Brain microvascular endothelial cell (primary cell): ENCODE measurements at regions not wholly inside any gene's neighbourhood (a gene's known extent, or its start where the extent isn't known, plus 50 kb on each side); places are given as distances from the start of the nearest gene placed in this dataset.

Experiments used
- DNase-seq: peaks from one replicate; pipeline ENCODE4 v3.0.0-alpha.2; 2020
- H3K27ac ChIP-seq: fragments of 250-450 bp; sonication (Bioruptor Pico); 2 replicates; pipeline ENCODE4 v1.5.1; 2020; ENCODE audit warnings: mild to moderate bottlenecking, moderate library complexity
- H3K27me3 ChIP-seq: fragments of 250-450 bp; sonication (Bioruptor Pico); replicated peaks from 2 replicates; pipeline ENCODE4 v1.5.1; 2020; ENCODE audit warnings: mild to moderate bottlenecking
- H3K36me3 ChIP-seq: fragments of 250-450 bp; sonication (Bioruptor Pico); replicated peaks from 2 replicates; pipeline ENCODE4 v1.5.1; 2020; ENCODE audit warnings: mild to moderate bottlenecking
- H3K4me3 ChIP-seq: 2 replicates; pipeline ENCODE4 v1.5.1; 2011; ENCODE audit warnings: low read depth, mild to moderate bottlenecking, control low read depth, low read length, moderate library complexity
- in situ Hi-C: cut with HindIII; loops from 2 replicates; pipeline ENCODE4 v1.10.0; 2017; ENCODE audit warnings: low sequenced_read_pairs, low pct_ligation_motif_present
- TF ChIP-seq, protein P1 (sequence below): IDR thresholded peaks from 2 replicates; pipeline ENCODE4 v1.5.1; 2011; ENCODE audit warnings: low read depth, mild to moderate bottlenecking, moderate library complexity, low read length, control low read depth, inconsistent platforms; ENCODE audit errors: missing control alignments

DNA sequence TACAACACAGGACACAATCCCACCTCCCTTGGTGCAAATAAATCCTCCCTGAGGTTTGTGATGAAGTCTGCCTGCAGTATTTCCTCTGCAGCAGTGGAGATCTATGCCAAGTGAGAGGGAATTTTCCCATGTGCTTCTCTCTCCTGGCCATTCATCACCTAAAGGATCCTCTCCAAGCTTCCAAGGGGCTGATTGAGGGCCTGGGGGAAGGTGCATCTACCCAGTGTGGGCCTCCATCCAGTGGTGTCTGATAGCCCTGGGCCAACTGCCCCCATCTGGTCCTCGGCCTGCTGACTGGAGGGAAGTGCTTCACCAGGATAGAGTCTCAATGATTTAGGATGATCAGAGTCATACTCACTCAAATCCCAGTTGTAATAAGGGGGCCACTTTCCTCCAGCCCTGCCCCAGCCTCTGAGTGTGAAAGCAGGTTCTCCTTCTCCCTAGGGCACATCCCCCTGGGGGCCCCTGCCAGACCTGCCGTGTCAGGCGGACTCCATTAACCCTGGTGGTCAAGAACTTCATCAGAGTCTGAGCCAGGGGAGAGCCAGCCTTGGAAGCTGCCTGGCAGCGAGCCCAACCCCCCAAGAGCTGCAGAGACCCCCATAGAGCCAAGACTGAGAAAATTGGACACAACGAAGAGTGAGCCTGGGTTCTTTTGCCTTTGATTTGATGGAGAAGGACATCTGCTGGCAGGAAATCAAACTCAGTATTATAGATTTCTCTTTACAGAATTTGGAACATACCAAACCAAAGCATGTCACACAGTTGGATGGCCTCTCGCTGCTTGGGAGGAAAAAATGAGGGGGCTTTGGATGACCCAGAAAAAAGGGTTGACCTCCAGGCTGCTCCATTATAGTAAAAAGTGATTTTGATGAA is 509.6 kb downstream of the CMPK2 start:
- TF ChIP-seq, protein P1, sequence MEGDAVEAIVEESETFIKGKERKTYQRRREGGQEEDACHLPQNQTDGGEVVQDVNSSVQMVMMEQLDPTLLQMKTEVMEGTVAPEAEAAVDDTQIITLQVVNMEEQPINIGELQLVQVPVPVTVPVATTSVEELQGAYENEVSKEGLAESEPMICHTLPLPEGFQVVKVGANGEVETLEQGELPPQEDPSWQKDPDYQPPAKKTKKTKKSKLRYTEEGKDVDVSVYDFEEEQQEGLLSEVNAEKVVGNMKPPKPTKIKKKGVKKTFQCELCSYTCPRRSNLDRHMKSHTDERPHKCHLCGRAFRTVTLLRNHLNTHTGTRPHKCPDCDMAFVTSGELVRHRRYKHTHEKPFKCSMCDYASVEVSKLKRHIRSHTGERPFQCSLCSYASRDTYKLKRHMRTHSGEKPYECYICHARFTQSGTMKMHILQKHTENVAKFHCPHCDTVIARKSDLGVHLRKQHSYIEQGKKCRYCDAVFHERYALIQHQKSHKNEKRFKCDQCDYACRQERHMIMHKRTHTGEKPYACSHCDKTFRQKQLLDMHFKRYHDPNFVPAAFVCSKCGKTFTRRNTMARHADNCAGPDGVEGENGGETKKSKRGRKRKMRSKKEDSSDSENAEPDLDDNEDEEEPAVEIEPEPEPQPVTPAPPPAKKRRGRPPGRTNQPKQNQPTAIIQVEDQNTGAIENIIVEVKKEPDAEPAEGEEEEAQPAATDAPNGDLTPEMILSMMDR: no peak
- no peak overlapping the region for H3K4me3 ChIP-seq
- in situ Hi-C loops: no loop called here
- no peaks in the 10 kb centered on the region for H3K27me3 ChIP-seq
- no peak for DNase-seq
- H3K36me3 ChIP-seq: no peaks in the 10 kb centered on the region
- H3K27ac ChIP-seq: no peak overlapping the region

- no peak overlapping the region for H3K4me3 ChIP-seq
- H3K27me3 ChIP-seq: no peaks in the 10 kb centered on the region
- TF ChIP-seq, protein P1: no peak
- H3K27ac ChIP-seq: no peak overlapping the region
- in situ Hi-C loops: no loop called here
- DNase-seq: no peak
- no peaks in the 10 kb centered on the region for H3K36me3 ChIP-seq
Observed at GRCh38 chr2:6358546-6358945, 507.2 kb downstream of the CMPK2 start.

DNA sequence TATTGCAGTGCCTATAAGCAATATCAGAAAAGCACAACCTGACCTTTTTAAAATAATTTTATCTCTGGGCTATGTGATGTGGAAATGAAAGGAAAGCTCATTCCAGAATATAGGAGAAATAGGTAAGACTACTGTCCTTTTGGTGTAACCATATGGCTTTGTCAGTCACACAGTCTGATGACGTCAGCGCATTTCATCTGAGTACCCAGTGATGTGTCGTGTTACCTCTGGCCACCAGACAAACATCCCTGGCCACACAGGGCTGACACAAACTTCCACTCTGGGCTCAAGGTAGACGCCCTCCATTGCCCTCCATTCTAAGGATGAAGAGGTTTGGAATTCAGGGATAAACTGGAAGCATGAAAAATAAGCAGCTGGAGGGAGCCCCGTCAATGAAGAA is 506.7 kb downstream of the CMPK2 start:
- in situ Hi-C loops: no loop called here
- TF ChIP-seq, protein P1: no peak
- DNase-seq: no peak
- no peak overlapping the region for H3K27ac ChIP-seq
- no peaks in the 10 kb centered on the region for H3K36me3 ChIP-seq
- H3K4me3 ChIP-seq: no peak overlapping the region
- no peaks in the 10 kb centered on the region for H3K27me3 ChIP-seq

DNA sequence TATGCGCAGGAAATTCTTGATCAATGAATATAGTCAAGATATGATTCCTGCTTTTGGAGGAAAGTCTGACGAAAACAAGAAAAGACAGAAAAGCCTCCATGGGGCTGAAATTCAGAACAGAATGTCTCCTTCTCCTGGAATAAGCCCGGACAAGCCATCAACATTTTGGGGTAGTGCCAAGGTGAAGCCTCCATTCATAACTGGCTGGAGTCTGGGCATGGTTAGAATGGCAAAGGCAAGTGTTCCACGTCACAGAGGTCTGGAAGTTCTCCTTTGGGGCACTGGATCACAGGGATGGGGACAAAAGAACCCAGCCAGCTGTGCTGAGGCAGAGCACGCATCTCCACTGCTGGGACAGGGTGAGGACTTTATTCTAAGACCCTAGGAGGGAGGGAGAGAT is 505.7 kb downstream of the CMPK2 start:
- Histone ChIP-seq H3K4me3 (no peak overlapping the region), H3K27ac (no peak overlapping the region), H3K36me3 (no peaks in the 10 kb centered on the region), H3K27me3 (no peaks in the 10 kb centered on the region)
- in situ Hi-C loops: no loop called here
- TF ChIP-seq, protein P1: no peak
- DNase-seq: no peak

- no peak for DNase-seq
- H3K27me3 ChIP-seq: no peaks in the 10 kb centered on the region
Observed at GRCh38 chr2:6362671-6363450, 502.8 kb downstream of the CMPK2 start.

More at GRCh38 chr2:6362671-6363450, 502.8 kb downstream of the CMPK2 start:
- TF ChIP-seq, protein P1: no peak
- Histone ChIP-seq H3K27ac (no peak overlapping the region), H3K36me3 (no peaks in the 10 kb centered on the region), H3K4me3 (no peak overlapping the region)
- in situ Hi-C loops: no loop called here
